ENCODE measurements at regions not wholly inside any gene's neighbourhood (a gene's known extent, or its start where the extent isn't known, plus 50 kb on each side); places are given as distances from the start of the nearest gene placed in this dataset.

DNA sequence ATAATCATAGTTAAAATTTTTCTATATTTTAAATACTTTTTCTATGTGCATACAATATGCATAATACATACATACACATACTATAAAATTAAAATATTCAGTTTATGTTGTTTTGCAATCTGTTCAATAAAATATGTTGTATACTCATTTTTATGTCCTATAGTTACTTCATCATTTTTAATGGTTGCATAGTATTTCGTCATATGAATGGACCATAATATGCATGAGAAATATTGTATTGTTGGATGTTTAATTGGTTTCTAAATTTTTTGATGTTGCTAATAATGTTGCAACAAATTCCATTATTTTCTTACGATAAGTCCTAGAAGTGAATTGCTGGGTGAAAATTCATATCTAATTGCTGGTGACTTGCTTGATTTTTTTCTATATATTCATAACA, 211.5 kb upstream of the GCFC2 start:
- Histone ChIP-seq H3K4me3 (ENCODE audit: low read depth, low read length) (no peak overlapping the region), H3K4me1 (ENCODE audit: control insufficient read depth, insufficient read depth, low read length) (no peaks in the 10 kb centered on the region), H3K27ac (ENCODE audit: extremely low read depth, low read depth, low read length) (no peak overlapping the region), H3K9me3 (ENCODE audit: control insufficient read depth, insufficient read depth, low read depth, low read length) (no peaks in the 10 kb centered on the region), H3K36me3 (ENCODE audit: control insufficient read depth in 2 of 2, insufficient read depth in 1 of 2, low read length in 2 of 2) (no peaks in the 10 kb centered on the region)
- ChIA-PET POLR2A (no interaction called here), CTCF (no interaction called here)
- TF ChIP-seq, protein P1, sequence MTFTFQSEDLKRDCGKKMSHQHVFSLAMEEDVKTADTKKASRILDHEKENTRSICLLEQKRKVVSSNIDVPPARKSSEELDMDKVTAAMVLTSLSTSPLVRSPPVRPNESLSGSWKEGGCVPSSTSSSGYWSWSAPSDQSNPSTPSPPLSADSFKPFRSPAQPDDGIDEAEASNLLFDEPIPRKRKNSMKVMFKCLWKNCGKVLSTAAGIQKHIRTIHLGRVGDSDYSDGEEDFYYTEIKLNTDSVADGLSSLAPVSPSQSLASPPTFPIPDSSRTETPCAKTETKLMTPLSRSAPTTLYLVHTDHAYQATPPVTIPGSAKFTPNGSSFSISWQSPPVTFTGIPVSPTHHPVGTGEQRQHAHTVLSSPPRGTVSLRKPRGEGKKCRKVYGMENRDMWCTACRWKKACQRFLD (tag by site-specific recombination; IDR thresholded peaks at IDR 0.05), result no peak
- TF ChIP-seq ZNF140 (tag by site-specific recombination; IDR thresholded peaks at IDR 0.05) (no peak), KLF1 (tag by site-specific recombination; IDR thresholded peaks at IDR 0.05) (no peak), ZBTB7A (tag by site-specific recombination; IDR thresholded peaks at IDR 0.05; ENCODE audit: low read depth) (no peak), ZNF561 (tag by site-specific recombination; IDR thresholded peaks at IDR 0.05; ENCODE audit: borderline replicate concordance) (no peak), ZNF623 (tag by site-specific recombination; IDR thresholded peaks at IDR 0.05) (no peak), ZNF354C (tag by site-specific recombination; IDR thresholded peaks at IDR 0.05; ENCODE audit: borderline replicate concordance, low read depth) (no peak), ZNF366 (tag by site-specific recombination; conservative IDR thresholded peaks at IDR 0.05) (no peak), GLI4 (tag by site-specific recombination; IDR thresholded peaks at IDR 0.05) (no peak), ZNF660 (tag by site-specific recombination; IDR thresholded peaks at IDR 0.05) (no peak), CTCF (tag by site-specific recombination; IDR thresholded peaks at IDR 0.05) (no peak), ZNF837 (tag by site-specific recombination; IDR thresholded peaks at IDR 0.05) (no peak), ZNF830 (tag by site-specific recombination; IDR thresholded peaks at IDR 0.05; ENCODE audit: low read depth) (no peak), KLF9 (tag by site-specific recombination; IDR thresholded peaks at IDR 0.05; ENCODE audit: low read depth) (no peak), ZNF394 (tag by site-specific recombination; IDR thresholded peaks at IDR 0.05; ENCODE audit: borderline replicate concordance) (no peak)
- TF ChIP-seq, protein P2, sequence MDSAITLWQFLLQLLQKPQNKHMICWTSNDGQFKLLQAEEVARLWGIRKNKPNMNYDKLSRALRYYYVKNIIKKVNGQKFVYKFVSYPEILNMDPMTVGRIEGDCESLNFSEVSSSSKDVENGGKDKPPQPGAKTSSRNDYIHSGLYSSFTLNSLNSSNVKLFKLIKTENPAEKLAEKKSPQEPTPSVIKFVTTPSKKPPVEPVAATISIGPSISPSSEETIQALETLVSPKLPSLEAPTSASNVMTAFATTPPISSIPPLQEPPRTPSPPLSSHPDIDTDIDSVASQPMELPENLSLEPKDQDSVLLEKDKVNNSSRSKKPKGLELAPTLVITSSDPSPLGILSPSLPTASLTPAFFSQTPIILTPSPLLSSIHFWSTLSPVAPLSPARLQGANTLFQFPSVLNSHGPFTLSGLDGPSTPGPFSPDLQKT (IDR thresholded peaks at IDR 0.05; ENCODE audit: borderline replicate concordance, low read depth, low read length), result no peak
- TF ChIP-seq, protein P3, sequence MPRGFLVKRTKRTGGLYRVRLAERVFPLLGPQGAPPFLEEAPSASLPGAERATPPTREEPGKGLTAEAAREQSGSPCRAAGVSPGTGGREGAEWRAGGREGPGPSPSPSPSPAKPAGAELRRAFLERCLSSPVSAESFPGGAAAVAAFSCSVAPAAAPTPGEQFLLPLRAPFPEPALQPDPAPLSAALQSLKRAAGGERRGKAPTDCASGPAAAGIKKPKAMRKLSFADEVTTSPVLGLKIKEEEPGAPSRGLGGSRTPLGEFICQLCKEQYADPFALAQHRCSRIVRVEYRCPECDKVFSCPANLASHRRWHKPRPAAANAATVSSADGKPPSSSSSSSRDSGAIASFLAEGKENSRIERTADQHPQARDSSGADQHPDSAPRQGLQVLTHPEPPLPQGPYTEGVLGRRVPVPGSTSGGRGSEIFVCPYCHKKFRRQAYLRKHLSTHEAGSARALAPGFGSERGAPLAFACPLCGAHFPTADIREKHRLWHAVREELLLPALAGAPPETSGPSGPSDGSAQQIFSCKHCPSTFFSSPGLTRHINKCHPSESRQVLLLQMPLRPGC (tag by site-specific recombination; IDR thresholded peaks at IDR 0.05), result no peak
- TF ChIP-seq, protein P4, sequence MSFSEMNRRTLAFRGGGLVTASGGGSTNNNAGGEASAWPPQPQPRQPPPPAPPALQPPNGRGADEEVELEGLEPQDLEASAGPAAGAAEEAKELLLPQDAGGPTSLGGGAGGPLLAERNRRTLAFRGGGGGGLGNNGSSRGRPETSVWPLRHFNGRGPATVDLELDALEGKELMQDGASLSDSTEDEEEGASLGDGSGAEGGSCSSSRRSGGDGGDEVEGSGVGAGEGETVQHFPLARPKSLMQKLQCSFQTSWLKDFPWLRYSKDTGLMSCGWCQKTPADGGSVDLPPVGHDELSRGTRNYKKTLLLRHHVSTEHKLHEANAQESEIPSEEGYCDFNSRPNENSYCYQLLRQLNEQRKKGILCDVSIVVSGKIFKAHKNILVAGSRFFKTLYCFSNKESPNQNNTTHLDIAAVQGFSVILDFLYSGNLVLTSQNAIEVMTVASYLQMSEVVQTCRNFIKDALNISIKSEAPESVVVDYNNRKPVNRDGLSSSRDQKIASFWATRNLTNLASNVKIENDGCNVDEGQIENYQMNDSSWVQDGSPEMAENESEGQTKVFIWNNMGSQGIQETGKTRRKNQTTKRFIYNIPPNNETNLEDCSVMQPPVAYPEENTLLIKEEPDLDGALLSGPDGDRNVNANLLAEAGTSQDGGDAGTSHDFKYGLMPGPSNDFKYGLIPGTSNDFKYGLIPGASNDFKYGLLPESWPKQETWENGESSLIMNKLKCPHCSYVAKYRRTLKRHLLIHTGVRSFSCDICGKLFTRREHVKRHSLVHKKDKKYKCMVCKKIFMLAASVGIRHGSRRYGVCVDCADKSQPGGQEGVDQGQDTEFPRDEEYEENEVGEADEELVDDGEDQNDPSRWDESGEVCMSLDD (tag by site-specific recombination; IDR thresholded peaks at IDR 0.05), result no peak

Data from HEK293 (cell line).